Endodermal cell (in vitro differentiated cells): ENCODE measurements at regions not wholly inside any gene's neighbourhood (a gene's known extent, or its start where the extent isn't known, plus 50 kb on each side); places are given as distances from the start of the nearest gene placed in this dataset.

Experiments
- DNase-seq: peaks from one replicate; pipeline ENCODE4 v3.0.0-alpha.2; 2017
- H3K27ac ChIP-seq: 2 replicates; pipeline ENCODE4 v1.5.1; 2013; ENCODE audit warnings: mild to moderate bottlenecking, low read depth, low read length, moderate library complexity
- H3K27me3 ChIP-seq: 2 replicates; pipeline ENCODE4 v1.6.1; 2013; ENCODE audit warnings: mild to moderate bottlenecking, low read length, moderate library complexity; ENCODE audit not compliant: insufficient read depth, control insufficient read depth, poor library complexity, severe bottlenecking
- H3K36me3 ChIP-seq: 2 replicates; pipeline ENCODE4 v1.7.0; 2013; ENCODE audit warnings: mild to moderate bottlenecking, low read length, moderate library complexity; ENCODE audit not compliant: control insufficient read depth, insufficient read depth
- H3K4me1 ChIP-seq: one replicate; pipeline ENCODE4 v1.7.0; 2013; ENCODE audit warnings: low read length; ENCODE audit not compliant: control insufficient read depth, insufficient read depth
- H3K4me3 ChIP-seq: 2 replicates; pipeline ENCODE4 v1.5.1; 2013; ENCODE audit warnings: mild to moderate bottlenecking, low read length, moderate library complexity
- H3K9ac ChIP-seq: 2 replicates; pipeline ENCODE4 v1.6.1; 2013; ENCODE audit warnings: mild to moderate bottlenecking, low read length, moderate library complexity; ENCODE audit not compliant: poor library complexity, severe bottlenecking; ENCODE audit errors: extremely low read depth
- H3K9me3 ChIP-seq: 2 replicates; pipeline ENCODE4 v1.6.1; 2013; ENCODE audit warnings: mild to moderate bottlenecking, low read length, moderate library complexity; ENCODE audit not compliant: control insufficient read depth
- H3K27ac Mint-ChIP-seq: 2 replicates; pipeline ENCODE4 v1.8.0; 2020; ENCODE audit warnings: mixed read lengths
- H3K27me3 Mint-ChIP-seq: 2 replicates; pipeline ENCODE4 v1.8.0; 2021; ENCODE audit warnings: mild to moderate bottlenecking, mixed read lengths; ENCODE audit not compliant: insufficient read depth
- H3K36me3 Mint-ChIP-seq: 2 replicates; pipeline ENCODE4 v1.8.0; 2020; ENCODE audit warnings: low read depth, mixed read lengths
- H3K4me1 Mint-ChIP-seq: 2 replicates; pipeline ENCODE4 v1.8.0; 2020; ENCODE audit warnings: mixed read lengths
- H3K4me3 Mint-ChIP-seq: 2 replicates; pipeline ENCODE4 v1.8.0; 2020; ENCODE audit warnings: mild to moderate bottlenecking, moderate library complexity, mixed read lengths
- H3K9me3 Mint-ChIP-seq: 2 replicates; pipeline ENCODE4 v1.8.0; 2020; ENCODE audit warnings: mild to moderate bottlenecking, mixed read lengths
- CTCF ChIP-seq: fragments of 200-600 bp; sonication (generic); conservative IDR thresholded peaks from 2 replicates; pipeline ENCODE4 v1.5.0; 2021; ENCODE audit warnings: antibody characterized with exemption, mild to moderate bottlenecking
- WGBS, 2 experiments: methylation state at CpG; one replicate each; pipeline versions ENCODE4 v1.1.5 to v1.1.7; 2013; ENCODE audit warnings: missing lambda C conversion rate in 2 of 2, mixed read lengths in 1 of 2; ENCODE audit not compliant: insufficient coverage in 1 of 2, insufficient read length in 1 of 2; 5-methylcytosine and 5-hydroxymethylcytosine counted together

- DNase-seq = no peak
- Mint-ChIP-seq H3K4me1 (peaks cover 28% of the 10 kb centered on the region), H3K27ac (no peak overlapping the region), H3K9me3 (peaks cover 8% of the 10 kb centered on the region), H3K36me3 (peaks cover 3% of the 10 kb centered on the region), H3K4me3 (no peak overlapping the region), H3K27me3 (no peaks in the 10 kb centered on the region)
- peaks cover 7% of the 10 kb centered on the region for H3K27me3 ChIP-seq
- no peak overlapping the region for H3K27ac ChIP-seq
- H3K4me1 ChIP-seq = peaks cover 18% of the 10 kb centered on the region
- peak; percentile 48 for TF ChIP-seq CTCF
- no peak overlapping the region for H3K4me3 ChIP-seq
- H3K36me3 ChIP-seq = no peaks in the 10 kb centered on the region
- H3K9ac ChIP-seq = no peak overlapping the region
- WGBS, 2 experiments = 85 to 95% methylated on average over 3 to 4 of the region's 4 CpGs
- H3K9me3 ChIP-seq = peaks cover 18% of the 10 kb centered on the region
Measured at GRCh38 chr20:39880890-39881289, 808.1 kb downstream of the MAFB start.

- Histone ChIP-seq H3K27me3 (peaks cover 7% of the 10 kb centered on the region), H3K4me1 (peaks cover 18% of the 10 kb centered on the region), H3K27ac (no peak overlapping the region), H3K9ac (no peak overlapping the region), H3K36me3 (no peaks in the 10 kb centered on the region), H3K9me3 (peaks cover 18% of the 10 kb centered on the region), H3K4me3 (no peak overlapping the region)
- Mint-ChIP-seq H3K4me3 (no peak overlapping the region), H3K27ac (no peak overlapping the region), H3K4me1 (peaks cover 35% of the 10 kb centered on the region), H3K27me3 (no peaks in the 10 kb centered on the region), H3K9me3 (peaks cover 8% of the 10 kb centered on the region), H3K36me3 (peaks cover 3% of the 10 kb centered on the region)
- DNase-seq = no peak
- 94% methylated on average over 1 of the region's 2 CpGs; no CpG with 5 or more reads in 1 of the 2 experiments for WGBS, 2 experiments
- TF ChIP-seq CTCF = peak; percentile 36
Measured at GRCh38 chr20:39879296-39879695, 809.7 kb downstream of the MAFB start.

- Histone ChIP-seq H3K4me3 (no peak overlapping the region), H3K27me3 (peaks cover 7% of the 10 kb centered on the region), H3K9ac (no peak overlapping the region), H3K4me1 (peaks cover 18% of the 10 kb centered on the region), H3K27ac (no peak overlapping the region), H3K36me3 (no peaks in the 10 kb centered on the region), H3K9me3 (peaks cover 18% of the 10 kb centered on the region)
- no peak for TF ChIP-seq CTCF
- Mint-ChIP-seq H3K36me3 (peaks cover 3% of the 10 kb centered on the region), H3K27ac (no peak overlapping the region), H3K4me1 (peaks cover 35% of the 10 kb centered on the region), H3K4me3 (no peak overlapping the region), H3K9me3 (peaks cover 8% of the 10 kb centered on the region), H3K27me3 (no peaks in the 10 kb centered on the region)
- 94% methylated on average over 2 of the region's 2 CpGs; no CpG with 5 or more reads in 1 of the 2 experiments for WGBS, 2 experiments
- no peak for DNase-seq
Measured at GRCh38 chr20:39878809-39879208, 810.2 kb downstream of the MAFB start.
